GM12864 (cell line): ENCODE measurements at regions not wholly inside any gene's neighbourhood (a gene's known extent, or its start where the extent isn't known, plus 50 kb on each side); places are given as distances from the start of the nearest gene placed in this dataset.

Source experiments
- DNase-seq: peaks from one replicate; pipeline ENCODE4 v3.0.0-alpha.2; 2011; ENCODE audit warnings: low read depth
- H3K4me3 ChIP-seq: 2 replicates; pipeline ENCODE4 v1.5.1; 2011; ENCODE audit warnings: mild to moderate bottlenecking, low read depth, low read length, control low read depth
- CTCF ChIP-seq: IDR thresholded peaks from 2 replicates; pipeline ENCODE4 v1.5.1; 2011; ENCODE audit warnings: low read depth, mild to moderate bottlenecking, moderate library complexity, low read length, control low read depth, inconsistent platforms; ENCODE audit errors: missing control alignments

GRCh38 chr1:195574511-195574910 is 1033.7 kb downstream of the KCNT2 start:
- TF ChIP-seq CTCF, result no peak
- no peak overlapping the region for H3K4me3 ChIP-seq
- DNase-seq, result no peak

- TF ChIP-seq CTCF, result no peak
- no peak for DNase-seq
- H3K4me3 ChIP-seq, result no peak overlapping the region
Observed at GRCh38 chr1:195569934-195570333, 1038.3 kb downstream of the KCNT2 start.

GRCh38 chr1:195568389-195568788 is 1039.9 kb downstream of the KCNT2 start:
- no peak overlapping the region for H3K4me3 ChIP-seq
- TF ChIP-seq CTCF, result no peak
- DNase-seq, result no peak

GRCh38 chr1:195562074-195562473 is 1046.2 kb downstream of the KCNT2 start:
- no peak for DNase-seq
- no peak overlapping the region for H3K4me3 ChIP-seq
- TF ChIP-seq CTCF, result no peak

GRCh38 chr1:195550071-195550862 is 1058.0 kb downstream of the KCNT2 start:
- DNase-seq, result no peak
- no peak for TF ChIP-seq CTCF
- H3K4me3 ChIP-seq, result no peak overlapping the region

GRCh38 chr1:195530961-195531360 is 1077.3 kb downstream of the KCNT2 start:
- TF ChIP-seq CTCF, result no peak
- H3K4me3 ChIP-seq, result no peak overlapping the region
- DNase-seq, result no peak

- no peak overlapping the region for H3K4me3 ChIP-seq
- TF ChIP-seq CTCF, result no peak
- no peak for DNase-seq
Observed at GRCh38 chr1:195529881-195530280, 1078.4 kb downstream of the KCNT2 start.
